HEK293 (cell line): ENCODE measurements at regions not wholly inside any gene's neighbourhood (a gene's known extent, or its start where the extent isn't known, plus 50 kb on each side); places are given as distances from the start of the nearest gene placed in this dataset.

ENCODE experiments used
- CTCF ChIA-PET: fragments of 350-600 bp; formaldehyde crosslinking; extraction: SDS; loops from one replicate; lab custom pipeline; 2021; ENCODE audit warnings: antibody characterized with exemption; lab: Yijun Ruan, JAX
- POLR2A ChIA-PET: fragments of 300-600 bp; formaldehyde crosslinking; extraction: SDS; loops from one replicate; lab custom pipeline; 2020; ENCODE audit warnings: antibody characterized with exemption, inconsistent platforms; lab: Yijun Ruan, JAX
- H3K27ac ChIP-seq: fragments of 200-500 bp; sonication (Bioruptor generic); 2 replicates; pipeline ENCODE4 v1.5.1; 2014; ENCODE audit warnings: low read depth, low read length, control low read depth, inconsistent platforms; ENCODE audit errors: extremely low read depth
- H3K36me3 ChIP-seq, 2 experiments: fragments of 200-500 bp in 1 of 2; sonication (Bioruptor generic) in 1 of 2; 1 replicate in 1 of 2; 2 replicates in 1 of 2; pipeline ENCODE4 v1.5.1; 2014 to 2017; ENCODE audit warnings: inconsistent platforms in 2 of 2, low read length in 2 of 2; ENCODE audit not compliant: control insufficient read depth in 2 of 2, insufficient read depth in 1 of 2
- H3K4me1 ChIP-seq: fragments of 200-500 bp; sonication (Bioruptor generic); 2 replicates; pipeline ENCODE4 v1.5.1; 2014; ENCODE audit warnings: mild to moderate bottlenecking, low read length, inconsistent platforms; ENCODE audit not compliant: control insufficient read depth, insufficient read depth
- H3K4me3 ChIP-seq: 2 replicates; pipeline ENCODE4 v1.5.1; 2011; ENCODE audit warnings: low read depth, mild to moderate bottlenecking, control low read depth, low read length, moderate library complexity
- H3K9me3 ChIP-seq: fragments of 200-500 bp; sonication (Bioruptor generic); 2 replicates; pipeline ENCODE4 v1.5.1; 2014; ENCODE audit warnings: low read depth, low read length, inconsistent platforms; ENCODE audit not compliant: control insufficient read depth, insufficient read depth
- FEZF1 ChIP-seq: fragments of 450-650 bp; formaldehyde crosslinking; IDR thresholded peaks from 2 replicates; pipeline ENCODE4 v1.5.1; 2016; ENCODE audit warnings: missing biosample characterization, missing genetic modification characterization
- GLI2 ChIP-seq: fragments of 450-650 bp; formaldehyde crosslinking; IDR thresholded peaks from 2 replicates; pipeline ENCODE4; 2017; ENCODE audit warnings: missing biosample characterization, missing genetic modification characterization, low read depth, borderline replicate concordance
- HOXC10 ChIP-seq: sonication (generic); formaldehyde crosslinking; IDR thresholded peaks from 2 replicates; pipeline ENCODE4 v1.8.1; 2023; ENCODE audit warnings: mild to moderate bottlenecking, missing genetic modification reagents
- KLF16 ChIP-seq: fragments of 450-650 bp; formaldehyde crosslinking; IDR thresholded peaks from 2 replicates; pipeline ENCODE4 v1.5.1; 2017; ENCODE audit warnings: missing biosample characterization, missing genetic modification characterization
- MEIS1 ChIP-seq: sonication (generic); formaldehyde crosslinking; IDR thresholded peaks from 2 replicates; pipeline ENCODE4 v1.8.1; 2022; ENCODE audit warnings: missing genetic modification reagents, mild to moderate bottlenecking, borderline replicate concordance
- PRDM1 ChIP-seq: fragments of 450-650 bp; formaldehyde crosslinking; IDR thresholded peaks from 2 replicates; pipeline ENCODE4; 2016; ENCODE audit warnings: missing biosample characterization, missing genetic modification characterization
- REPIN1 ChIP-seq: fragments of 450-650 bp; formaldehyde crosslinking; IDR thresholded peaks from 2 replicates; pipeline ENCODE4 v1.5.1; 2017; ENCODE audit warnings: missing biosample characterization, missing genetic modification characterization, low read depth
- SETDB1 ChIP-seq: IDR thresholded peaks from one replicate; pipeline ENCODE4 v1.6.1; 2017; ENCODE audit warnings: mild to moderate bottlenecking, low read length, moderate library complexity, mixed read lengths; ENCODE audit not compliant: insufficient read length
- YY1 ChIP-seq: fragments of 450-650 bp; formaldehyde crosslinking; IDR thresholded peaks from 2 replicates; pipeline ENCODE4 v1.5.1; 2018; ENCODE audit warnings: missing biosample characterization, missing genetic modification characterization
- ZFHX2 ChIP-seq: fragments of 450-650 bp; formaldehyde crosslinking; conservative IDR thresholded peaks from 2 replicates; pipeline ENCODE4 v1.5.1; 2016; ENCODE audit warnings: missing biosample characterization, missing genetic modification characterization
- ZIC2 ChIP-seq: fragments of 450-650 bp; formaldehyde crosslinking; IDR thresholded peaks from 2 replicates; pipeline ENCODE4 v1.5.1; 2016; ENCODE audit warnings: missing biosample characterization, missing genetic modification characterization
- ZNF138 ChIP-seq: fragments of 450-650 bp; formaldehyde crosslinking; IDR thresholded peaks from 2 replicates; pipeline ENCODE4 v1.5.1; 2016; ENCODE audit warnings: missing biosample characterization, missing genetic modification characterization, borderline replicate concordance
- ZNF184 ChIP-seq: fragments of 450-650 bp; IDR thresholded peaks from 2 replicates; pipeline ENCODE4 v1.5.1; 2018; ENCODE audit warnings: missing biosample characterization, mild to moderate bottlenecking, missing genetic modification characterization
- ZNF2 ChIP-seq: fragments of 450-650 bp; formaldehyde crosslinking; IDR thresholded peaks from 2 replicates; pipeline ENCODE4 v1.5.1; 2016; ENCODE audit warnings: missing biosample characterization, missing genetic modification characterization
- ZNF292 ChIP-seq: fragments of 450-650 bp; formaldehyde crosslinking; IDR thresholded peaks from 2 replicates; pipeline ENCODE4 v1.5.1; 2016; ENCODE audit warnings: low read depth, missing biosample characterization, missing genetic modification characterization, borderline replicate concordance
- ZNF394 ChIP-seq: fragments of 450-650 bp; formaldehyde crosslinking; IDR thresholded peaks from 2 replicates; pipeline ENCODE4 v1.5.1; 2016; ENCODE audit warnings: missing biosample characterization, missing genetic modification characterization, mild to moderate bottlenecking, moderate library complexity, borderline replicate concordance
- ZNF416 ChIP-seq: fragments of 450-650 bp; formaldehyde crosslinking; IDR thresholded peaks from 2 replicates; pipeline ENCODE4 v1.5.1; 2016; ENCODE audit warnings: missing biosample characterization, missing genetic modification characterization
- ZNF449 ChIP-seq: fragments of 450-650 bp; formaldehyde crosslinking; IDR thresholded peaks from 2 replicates; pipeline ENCODE4 v1.5.1; 2017; ENCODE audit warnings: missing biosample characterization, mild to moderate bottlenecking, missing genetic modification characterization, moderate library complexity
- ZNF501 ChIP-seq: fragments of 450-650 bp; formaldehyde crosslinking; IDR thresholded peaks from 2 replicates; pipeline ENCODE4 v1.5.1; 2016; ENCODE audit warnings: missing biosample characterization, missing genetic modification characterization
- ZNF544 ChIP-seq: fragments of 450-650 bp; formaldehyde crosslinking; IDR thresholded peaks from 2 replicates; pipeline ENCODE4 v1.5.0; 2017; ENCODE audit warnings: missing biosample characterization, missing genetic modification characterization
- ZNF558 ChIP-seq: fragments of 450-650 bp; formaldehyde crosslinking; IDR thresholded peaks from 2 replicates; pipeline ENCODE4 v1.5.1; 2016; ENCODE audit warnings: missing biosample characterization, missing genetic modification characterization
- ZNF76 ChIP-seq: fragments of 450-650 bp; formaldehyde crosslinking; IDR thresholded peaks from 2 replicates; pipeline ENCODE4; 2016; ENCODE audit warnings: low read depth, missing biosample characterization, missing genetic modification characterization, borderline replicate concordance
- ZNF843 ChIP-seq: fragments of 450-650 bp; formaldehyde crosslinking; IDR thresholded peaks from 2 replicates; pipeline ENCODE4 v1.5.1; 2016; ENCODE audit warnings: missing biosample characterization, missing genetic modification characterization
- ZXDB ChIP-seq: fragments of 450-650 bp; formaldehyde crosslinking; IDR thresholded peaks from 2 replicates; pipeline ENCODE4 v1.5.1; 2016; ENCODE audit warnings: missing biosample characterization, missing genetic modification characterization
- TF ChIP-seq, protein P1 (sequence below): fragments of 450-650 bp; formaldehyde crosslinking; IDR thresholded peaks from 2 replicates; pipeline ENCODE4 v1.5.1; 2016; ENCODE audit warnings: missing biosample characterization, missing genetic modification characterization
- TF ChIP-seq, protein P2 (sequence below): fragments of 450-650 bp; formaldehyde crosslinking; optimal IDR thresholded peaks from 2 replicates; pipeline ENCODE3; 2016; ENCODE audit warnings: missing biosample characterization, mild to moderate bottlenecking, missing genetic modification characterization
- TF ChIP-seq, protein P3 (sequence below): fragments of 450-650 bp; formaldehyde crosslinking; IDR thresholded peaks from 2 replicates; pipeline ENCODE4; 2016; ENCODE audit warnings: missing biosample characterization, missing genetic modification characterization

DNA sequence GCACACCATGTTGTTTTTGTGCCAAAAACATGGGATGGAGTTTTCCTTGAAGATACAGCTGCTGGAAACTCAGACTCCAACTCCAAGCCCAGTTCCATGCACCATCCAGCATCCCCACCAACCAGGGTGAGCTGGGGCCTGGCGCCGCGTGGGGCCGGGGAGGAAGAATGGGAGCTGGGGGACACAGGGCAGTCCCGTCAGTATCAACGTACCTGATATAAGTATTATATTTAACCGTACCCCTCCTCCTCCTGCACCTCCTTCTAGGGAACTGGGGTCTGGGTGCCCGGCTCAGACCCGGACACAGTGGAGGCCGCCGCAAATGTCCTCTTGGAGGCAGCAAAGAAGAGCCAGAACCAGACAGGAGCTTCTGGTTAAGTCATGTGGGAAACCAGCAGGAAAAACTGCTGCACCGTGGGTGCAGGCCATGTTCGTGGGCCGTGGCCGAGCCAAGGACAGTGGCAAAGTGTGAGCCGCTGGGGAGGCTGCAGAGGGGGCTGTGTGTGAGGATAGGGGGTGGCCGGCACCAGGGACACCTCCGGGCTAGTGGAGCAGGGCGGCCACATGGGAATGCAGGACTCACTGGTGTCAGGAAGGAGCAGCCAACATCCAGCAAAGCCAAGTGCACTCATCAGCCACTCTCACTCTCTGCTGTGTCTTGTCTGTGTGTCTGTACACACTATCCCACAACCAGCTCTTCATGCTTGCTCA is 112.6 kb downstream of the TMEM18 start (continued):
- no peak for TF ChIP-seq ZNF416 (tag by site-specific recombination)

GRCh38 chr2:563512-563911 is 113.7 kb downstream of the TMEM18 start:
- Histone ChIP-seq H3K27ac (no peak overlapping the region), H3K9me3 (no peaks in the 10 kb centered on the region), H3K4me1 (peaks cover 4% of the 10 kb centered on the region), H3K4me3 (no peak overlapping the region), H3K36me3 (no peaks in the 10 kb centered on the region)
- POLR2A ChIA-PET = no interaction called here
- TF ChIP-seq ZNF449 (tag by site-specific recombination) = no peak
- no peak for TF ChIP-seq ZNF2 (tag by site-specific recombination)
- TF ChIP-seq, protein P1, sequence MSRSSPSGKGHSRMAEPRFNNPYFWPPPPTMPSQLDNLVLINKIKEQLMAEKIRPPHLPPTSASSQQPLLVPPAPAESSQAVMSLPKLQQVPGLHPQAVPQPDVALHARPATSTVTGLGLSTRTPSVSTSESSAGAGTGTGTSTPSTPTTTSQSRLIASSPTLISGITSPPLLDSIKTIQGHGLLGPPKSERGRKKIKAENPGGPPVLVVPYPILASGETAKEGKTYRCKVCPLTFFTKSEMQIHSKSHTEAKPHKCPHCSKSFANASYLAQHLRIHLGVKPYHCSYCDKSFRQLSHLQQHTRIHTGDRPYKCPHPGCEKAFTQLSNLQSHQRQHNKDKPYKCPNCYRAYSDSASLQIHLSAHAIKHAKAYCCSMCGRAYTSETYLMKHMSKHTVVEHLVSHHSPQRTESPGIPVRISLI (tag by site-specific recombination) = no peak
- TF ChIP-seq, protein P2, sequence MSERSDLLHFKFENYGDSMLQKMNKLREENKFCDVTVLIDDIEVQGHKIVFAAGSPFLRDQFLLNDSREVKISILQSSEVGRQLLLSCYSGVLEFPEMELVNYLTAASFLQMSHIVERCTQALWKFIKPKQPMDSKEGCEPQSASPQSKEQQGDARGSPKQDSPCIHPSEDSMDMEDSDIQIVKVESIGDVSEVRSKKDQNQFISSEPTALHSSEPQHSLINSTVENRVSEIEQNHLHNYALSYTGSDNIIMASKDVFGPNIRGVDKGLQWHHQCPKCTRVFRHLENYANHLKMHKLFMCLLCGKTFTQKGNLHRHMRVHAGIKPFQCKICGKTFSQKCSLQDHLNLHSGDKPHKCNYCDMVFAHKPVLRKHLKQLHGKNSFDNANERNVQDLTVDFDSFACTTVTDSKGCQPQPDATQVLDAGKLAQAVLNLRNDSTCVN = no peak
- TF ChIP-seq PRDM1 (tag by site-specific recombination) = no peak
- TF ChIP-seq KLF16 (tag by site-specific recombination) = no peak
- TF ChIP-seq SETDB1 = no peak
- no peak for TF ChIP-seq ZIC2 (tag by site-specific recombination)
- no peak for TF ChIP-seq ZNF501 (tag by site-specific recombination)
- no peak for TF ChIP-seq ZNF558 (tag by site-specific recombination)
- TF ChIP-seq HOXC10 (CRISPR knock-in tag) = no peak
- TF ChIP-seq MEIS1 (CRISPR knock-in tag) = no peak
- TF ChIP-seq GLI2 = no peak
- TF ChIP-seq ZNF292 (tag by site-specific recombination) = no peak
- TF ChIP-seq ZNF843 (tag by site-specific recombination) = no peak
- TF ChIP-seq FEZF1 (tag by site-specific recombination) = no peak
- no peak for TF ChIP-seq ZNF394
- CTCF ChIA-PET = no interaction called here

DNA sequence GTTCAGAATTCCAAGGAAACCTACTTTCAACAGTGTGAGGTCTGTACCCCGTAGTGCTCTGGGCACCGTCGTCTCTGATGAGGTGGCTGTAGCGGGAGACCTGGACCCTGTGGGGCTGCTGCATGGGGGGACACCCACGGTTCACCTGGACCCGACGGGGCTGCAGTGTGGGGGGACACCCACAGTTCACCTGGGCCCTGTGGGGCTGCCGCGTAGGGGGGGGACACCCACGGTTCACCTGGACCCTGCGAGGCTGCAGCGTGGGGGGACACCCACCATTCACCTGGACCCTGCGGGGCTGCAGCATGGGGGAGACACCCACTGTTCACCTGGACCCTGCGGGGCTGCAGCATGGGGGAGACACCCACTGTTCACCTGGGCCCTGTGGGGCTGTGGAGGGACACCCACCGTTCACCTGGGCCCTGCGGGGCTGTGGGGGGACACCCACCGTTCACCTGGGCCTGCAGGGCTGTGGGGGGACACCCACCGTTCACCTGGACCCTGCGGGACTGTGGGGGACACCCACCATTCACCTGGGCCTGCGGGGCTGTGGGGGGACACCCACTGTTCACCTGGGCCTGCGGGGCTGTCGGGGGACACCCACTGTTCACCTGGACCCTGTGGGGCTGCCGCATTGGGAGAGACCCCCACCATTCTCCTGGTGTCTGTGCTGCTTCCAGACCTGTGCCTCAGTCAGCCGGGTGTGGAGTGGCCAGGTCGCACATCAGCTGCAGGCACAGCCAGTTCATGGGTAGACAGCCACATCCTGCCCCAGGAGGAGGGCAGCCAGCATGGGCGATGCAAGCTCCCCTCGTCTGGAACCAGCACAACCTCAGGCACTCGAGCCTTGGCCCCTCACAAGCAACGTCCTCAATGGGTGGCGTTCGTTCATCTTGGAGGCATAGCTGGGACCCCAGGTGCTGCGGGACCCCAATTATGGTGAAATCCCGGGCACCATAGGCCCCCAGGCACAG is 114.5 kb downstream of the TMEM18 start:
- Histone ChIP-seq H3K9me3 (no peaks in the 10 kb centered on the region), H3K27ac (no peak overlapping the region), H3K36me3 (no peaks in the 10 kb centered on the region), H3K4me3 (no peak overlapping the region), H3K4me1 (peaks cover 3% of the 10 kb centered on the region; the same call in 1 of the 2 replicates)
- POLR2A ChIA-PET = no interaction called here
- TF ChIP-seq YY1 (no peak), ZNF184 (tag by site-specific recombination) (no peak), ZFHX2 (tag by site-specific recombination) (no peak), ZNF76 (tag by site-specific recombination) (no peak), ZNF544 (tag by site-specific recombination) (no peak), REPIN1 (tag by site-specific recombination) (no peak), ZXDB (tag by site-specific recombination) (no peak), ZNF138 (tag by site-specific recombination) (no peak), ZNF501 (tag by site-specific recombination) (no peak)
- TF ChIP-seq, protein P3, sequence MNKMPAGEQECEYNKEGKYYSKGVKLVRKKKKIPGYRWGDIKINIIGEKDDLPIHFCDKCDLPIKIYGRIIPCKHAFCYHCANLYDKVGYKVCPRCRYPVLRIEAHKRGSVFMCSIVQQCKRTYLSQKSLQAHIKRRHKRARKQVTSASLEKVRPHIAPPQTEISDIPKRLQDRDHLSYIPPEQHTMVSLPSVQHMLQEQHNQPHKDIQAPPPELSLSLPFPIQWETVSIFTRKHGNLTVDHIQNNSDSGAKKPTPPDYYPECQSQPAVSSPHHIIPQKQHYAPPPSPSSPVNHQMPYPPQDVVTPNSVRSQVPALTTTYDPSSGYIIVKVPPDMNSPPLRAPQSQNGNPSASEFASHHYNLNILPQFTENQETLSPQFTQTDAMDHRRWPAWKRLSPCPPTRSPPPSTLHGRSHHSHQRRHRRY (tag by site-specific recombination) = no peak
- CTCF ChIA-PET = no interaction called here
